ENCODE measurements at regions not wholly inside any gene's neighbourhood (a gene's known extent, or its start where the extent isn't known, plus 50 kb on each side); places are given as distances from the start of the nearest gene placed in this dataset.

DNA sequence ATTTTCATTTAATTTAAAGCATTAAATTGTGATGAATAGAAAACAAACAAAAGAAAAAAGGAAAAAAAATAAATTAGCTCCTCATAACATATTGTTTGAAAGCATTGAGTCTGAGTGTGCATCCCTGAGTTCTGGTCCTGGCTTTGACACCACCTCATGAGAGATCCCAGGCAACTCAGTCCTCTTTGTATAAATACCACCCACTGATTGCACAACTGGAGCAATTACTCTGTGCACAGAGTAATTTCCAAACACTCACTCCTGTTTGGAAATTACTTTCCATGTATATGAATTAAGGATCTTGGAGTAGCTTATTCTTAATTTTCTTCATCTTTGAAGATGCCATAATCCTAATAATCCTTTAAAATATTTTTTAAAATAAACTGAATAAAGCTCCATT lies 59.4 kb upstream of the C5orf46 start:
- in situ Hi-C loops (cut with HindIII; ENCODE audit: low pct_unique_long_range_greater_than_20kb, low sequenced_read_pairs), result no loop called here
- BruUV-seq (replicated peaks), result no TSS peak
- H3K9me3 ChIP-seq (ENCODE audit: control insufficient read depth, insufficient read depth, low read depth, low read length), result no peaks in the 10 kb centered on the region
- no peaks in the 10 kb centered on the region for H3K4me1 ChIP-seq (ENCODE audit: control insufficient read depth, insufficient read depth, low read length)
- DNase-seq (ENCODE audit: low read depth, low spot score), result no peak
- CTCF ChIA-PET, result interaction anchor here (0.5 kb wide), 1 partner anchor 64 kb away, joined by 4 read pairs; no protein-coding TSS in a partner anchor
- POLR2A ChIA-PET, result no interaction called here
- TF ChIP-seq TCF7L2 (IDR thresholded peaks at IDR 0.05; ENCODE audit: low read depth, low read length) (no peak), POLR2AphosphoS5 (IDR thresholded peaks at IDR 0.05; ENCODE audit: low read depth, low read length) (no peak), SIN3A (IDR thresholded peaks at IDR 0.05; ENCODE audit: borderline replicate concordance, insufficient read depth, low read depth, low read length) (no peak)
- TF ChIP-seq, protein P1, sequence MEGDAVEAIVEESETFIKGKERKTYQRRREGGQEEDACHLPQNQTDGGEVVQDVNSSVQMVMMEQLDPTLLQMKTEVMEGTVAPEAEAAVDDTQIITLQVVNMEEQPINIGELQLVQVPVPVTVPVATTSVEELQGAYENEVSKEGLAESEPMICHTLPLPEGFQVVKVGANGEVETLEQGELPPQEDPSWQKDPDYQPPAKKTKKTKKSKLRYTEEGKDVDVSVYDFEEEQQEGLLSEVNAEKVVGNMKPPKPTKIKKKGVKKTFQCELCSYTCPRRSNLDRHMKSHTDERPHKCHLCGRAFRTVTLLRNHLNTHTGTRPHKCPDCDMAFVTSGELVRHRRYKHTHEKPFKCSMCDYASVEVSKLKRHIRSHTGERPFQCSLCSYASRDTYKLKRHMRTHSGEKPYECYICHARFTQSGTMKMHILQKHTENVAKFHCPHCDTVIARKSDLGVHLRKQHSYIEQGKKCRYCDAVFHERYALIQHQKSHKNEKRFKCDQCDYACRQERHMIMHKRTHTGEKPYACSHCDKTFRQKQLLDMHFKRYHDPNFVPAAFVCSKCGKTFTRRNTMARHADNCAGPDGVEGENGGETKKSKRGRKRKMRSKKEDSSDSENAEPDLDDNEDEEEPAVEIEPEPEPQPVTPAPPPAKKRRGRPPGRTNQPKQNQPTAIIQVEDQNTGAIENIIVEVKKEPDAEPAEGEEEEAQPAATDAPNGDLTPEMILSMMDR (IDR thresholded peaks at IDR 0.05), result no peak
- TF ChIP-seq, protein P2, sequence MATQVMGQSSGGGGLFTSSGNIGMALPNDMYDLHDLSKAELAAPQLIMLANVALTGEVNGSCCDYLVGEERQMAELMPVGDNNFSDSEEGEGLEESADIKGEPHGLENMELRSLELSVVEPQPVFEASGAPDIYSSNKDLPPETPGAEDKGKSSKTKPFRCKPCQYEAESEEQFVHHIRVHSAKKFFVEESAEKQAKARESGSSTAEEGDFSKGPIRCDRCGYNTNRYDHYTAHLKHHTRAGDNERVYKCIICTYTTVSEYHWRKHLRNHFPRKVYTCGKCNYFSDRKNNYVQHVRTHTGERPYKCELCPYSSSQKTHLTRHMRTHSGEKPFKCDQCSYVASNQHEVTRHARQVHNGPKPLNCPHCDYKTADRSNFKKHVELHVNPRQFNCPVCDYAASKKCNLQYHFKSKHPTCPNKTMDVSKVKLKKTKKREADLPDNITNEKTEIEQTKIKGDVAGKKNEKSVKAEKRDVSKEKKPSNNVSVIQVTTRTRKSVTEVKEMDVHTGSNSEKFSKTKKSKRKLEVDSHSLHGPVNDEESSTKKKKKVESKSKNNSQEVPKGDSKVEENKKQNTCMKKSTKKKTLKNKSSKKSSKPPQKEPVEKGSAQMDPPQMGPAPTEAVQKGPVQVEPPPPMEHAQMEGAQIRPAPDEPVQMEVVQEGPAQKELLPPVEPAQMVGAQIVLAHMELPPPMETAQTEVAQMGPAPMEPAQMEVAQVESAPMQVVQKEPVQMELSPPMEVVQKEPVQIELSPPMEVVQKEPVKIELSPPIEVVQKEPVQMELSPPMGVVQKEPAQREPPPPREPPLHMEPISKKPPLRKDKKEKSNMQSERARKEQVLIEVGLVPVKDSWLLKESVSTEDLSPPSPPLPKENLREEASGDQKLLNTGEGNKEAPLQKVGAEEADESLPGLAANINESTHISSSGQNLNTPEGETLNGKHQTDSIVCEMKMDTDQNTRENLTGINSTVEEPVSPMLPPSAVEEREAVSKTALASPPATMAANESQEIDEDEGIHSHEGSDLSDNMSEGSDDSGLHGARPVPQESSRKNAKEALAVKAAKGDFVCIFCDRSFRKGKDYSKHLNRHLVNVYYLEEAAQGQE (IDR thresholded peaks at IDR 0.05; ENCODE audit: insufficient read depth in 1 of 2, low read depth in 2 of 2, low read length in 1 of 2), result no peak
- H3K36me3 ChIP-seq (ENCODE audit: control insufficient read depth, insufficient read depth, low read length), result no peaks in the 10 kb centered on the region
- no peak overlapping the region for H3K27ac ChIP-seq (ENCODE audit: low read length)
- intact Hi-C loops (cut with micrococcal nuclease; ENCODE audit: unreplicated experiment), result no loop called here
- H3K4me3 ChIP-seq (ENCODE audit: low read depth in 2 of 2, low read length in 2 of 2), result no peak overlapping the region
- H3K27me3 ChIP-seq (ENCODE audit: control insufficient read depth, insufficient read depth, low read length), result no peaks in the 10 kb centered on the region
- ATAC-seq, result no peak

DNA sequence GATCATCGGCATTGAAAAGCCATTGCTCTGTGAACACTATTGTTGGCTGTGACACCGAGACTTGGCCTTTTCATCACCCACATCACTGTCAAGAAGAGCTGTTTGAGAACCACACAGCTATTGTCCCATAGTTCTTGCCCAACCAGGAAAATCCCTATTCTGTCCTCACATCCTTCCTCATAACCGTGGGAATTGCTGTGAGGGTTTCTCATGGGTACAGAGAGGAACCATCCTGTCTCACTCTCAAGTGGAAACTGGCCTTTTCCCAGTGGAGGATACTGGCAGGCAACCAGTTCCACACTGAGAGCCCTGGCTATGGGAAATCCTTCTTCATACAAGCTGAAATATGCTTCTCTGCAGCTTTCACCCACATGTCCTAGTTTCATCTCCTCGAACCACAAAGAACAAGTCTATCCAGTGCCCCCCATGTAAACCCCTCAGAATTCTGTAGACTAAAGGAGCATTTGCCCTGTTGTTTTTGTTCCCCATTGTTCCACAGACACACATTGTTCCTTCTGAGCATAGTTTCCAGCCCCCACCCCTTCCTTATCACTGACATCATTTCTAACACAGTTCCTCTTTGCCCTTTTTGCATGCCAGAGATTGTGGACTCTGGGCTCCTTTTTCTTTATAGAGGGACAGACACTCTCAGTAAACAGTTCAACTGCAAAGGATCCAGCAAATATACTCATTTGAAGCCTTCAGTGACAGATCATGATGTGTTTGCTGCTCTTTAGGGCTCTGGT lies 57.8 kb upstream of the C5orf46 start:
- no peaks in the 10 kb centered on the region for H3K27me3 ChIP-seq (ENCODE audit: control insufficient read depth, insufficient read depth, low read length)
- H3K4me1 ChIP-seq (ENCODE audit: control insufficient read depth, insufficient read depth, low read length), result no peaks in the 10 kb centered on the region
- H3K4me3 ChIP-seq (ENCODE audit: low read depth in 2 of 2, low read length in 2 of 2), result no peak overlapping the region
- no peaks in the 10 kb centered on the region for H3K36me3 ChIP-seq (ENCODE audit: control insufficient read depth, insufficient read depth, low read length)
- in situ Hi-C loops (cut with HindIII; ENCODE audit: low pct_unique_long_range_greater_than_20kb, low sequenced_read_pairs), result no loop called here
- no TSS peak for BruUV-seq (replicated peaks)
- ChIA-PET CTCF (no interaction called here), POLR2A (no interaction called here)
- TF ChIP-seq TCF7L2 (IDR thresholded peaks at IDR 0.05; ENCODE audit: low read depth, low read length) (no peak), SIN3A (IDR thresholded peaks at IDR 0.05; ENCODE audit: borderline replicate concordance, insufficient read depth, low read depth, low read length) (no peak), POLR2AphosphoS5 (IDR thresholded peaks at IDR 0.05; ENCODE audit: low read depth, low read length) (no peak)
- TF ChIP-seq, protein P2 (IDR thresholded peaks at IDR 0.05; ENCODE audit: insufficient read depth in 1 of 2, low read depth in 2 of 2, low read length in 1 of 2), result no peak
- TF ChIP-seq, protein P1 (IDR thresholded peaks at IDR 0.05), result no peak
- no peak overlapping the region for H3K27ac ChIP-seq (ENCODE audit: low read length)
- intact Hi-C loops (cut with micrococcal nuclease; ENCODE audit: unreplicated experiment), result no loop called here
- DNase-seq (ENCODE audit: low read depth, low spot score), result no peak
- no peak for ATAC-seq
- no peaks in the 10 kb centered on the region for H3K9me3 ChIP-seq (ENCODE audit: control insufficient read depth, insufficient read depth, low read depth, low read length)
